Kidney epithelial cell (primary cell): ENCODE measurements at regions not wholly inside any gene's neighbourhood (a gene's known extent, or its start where the extent isn't known, plus 50 kb on each side); places are given as distances from the start of the nearest gene placed in this dataset.

ENCODE experiments used
- DNase-seq: peaks from one replicate; pipeline ENCODE4 v3.0.0-alpha.2; 2010; ENCODE audit warnings: low read depth
- H3K27me3 ChIP-seq: 2 replicates; pipeline ENCODE4 v1.6.0; 2011; ENCODE audit warnings: low read length; ENCODE audit not compliant: control insufficient read depth, insufficient read depth
- H3K36me3 ChIP-seq: 2 replicates; pipeline ENCODE4 v1.5.1; 2011; ENCODE audit warnings: low read length; ENCODE audit not compliant: control insufficient read depth, insufficient read depth
- H3K4me3 ChIP-seq: 2 replicates; pipeline ENCODE4 v1.5.1; 2011; ENCODE audit warnings: low read depth, mild to moderate bottlenecking, control low read depth, low read length
- CTCF ChIP-seq: IDR thresholded peaks from 2 replicates; pipeline ENCODE4 v1.5.1; 2011; ENCODE audit warnings: mild to moderate bottlenecking, moderate library complexity, low read length, control low read depth, inconsistent platforms; ENCODE audit not compliant: insufficient read depth, poor library complexity, severe bottlenecking

GRCh38 chr1:81234237-81234636, 566.5 kb upstream of the ADGRL2 start:
- DNase-seq = no peak
- no peaks in the 10 kb centered on the region for H3K36me3 ChIP-seq
- TF ChIP-seq CTCF = no peak
- no peak overlapping the region for H3K4me3 ChIP-seq
- no peaks in the 10 kb centered on the region for H3K27me3 ChIP-seq

GRCh38 chr1:81233591-81233990, 567.1 kb upstream of the ADGRL2 start:
- Histone ChIP-seq H3K36me3 (no peaks in the 10 kb centered on the region), H3K27me3 (no peaks in the 10 kb centered on the region), H3K4me3 (no peak overlapping the region)
- no peak for TF ChIP-seq CTCF
- no peak for DNase-seq

- H3K27me3 ChIP-seq = no peaks in the 10 kb centered on the region
- TF ChIP-seq CTCF = no peak
- no peaks in the 10 kb centered on the region for H3K36me3 ChIP-seq
- no peak for DNase-seq
- H3K4me3 ChIP-seq = no peak overlapping the region
Measured at GRCh38 chr1:81232420-81232819, 568.3 kb upstream of the ADGRL2 start.

GRCh38 chr1:81231729-81232038, 569.0 kb upstream of the ADGRL2 start:
- no peak for TF ChIP-seq CTCF
- Histone ChIP-seq H3K4me3 (no peak overlapping the region), H3K36me3 (no peaks in the 10 kb centered on the region), H3K27me3 (no peaks in the 10 kb centered on the region)
- no peak for DNase-seq

GRCh38 chr1:81230983-81231728, 569.6 kb upstream of the ADGRL2 start:
- H3K36me3 ChIP-seq = no peaks in the 10 kb centered on the region
- H3K4me3 ChIP-seq = no peak overlapping the region
- no peaks in the 10 kb centered on the region for H3K27me3 ChIP-seq
- no peak for DNase-seq
- TF ChIP-seq CTCF = no peak

GRCh38 chr1:81228926-81229325, 571.8 kb upstream of the ADGRL2 start:
- TF ChIP-seq CTCF = no peak
- Histone ChIP-seq H3K27me3 (no peaks in the 10 kb centered on the region), H3K4me3 (no peak overlapping the region), H3K36me3 (no peaks in the 10 kb centered on the region)
- DNase-seq = no peak
